ENCODE measurements at regions not wholly inside any gene's neighbourhood (a gene's known extent, or its start where the extent isn't known, plus 50 kb on each side); places are given as distances from the start of the nearest gene placed in this dataset.

DNA sequence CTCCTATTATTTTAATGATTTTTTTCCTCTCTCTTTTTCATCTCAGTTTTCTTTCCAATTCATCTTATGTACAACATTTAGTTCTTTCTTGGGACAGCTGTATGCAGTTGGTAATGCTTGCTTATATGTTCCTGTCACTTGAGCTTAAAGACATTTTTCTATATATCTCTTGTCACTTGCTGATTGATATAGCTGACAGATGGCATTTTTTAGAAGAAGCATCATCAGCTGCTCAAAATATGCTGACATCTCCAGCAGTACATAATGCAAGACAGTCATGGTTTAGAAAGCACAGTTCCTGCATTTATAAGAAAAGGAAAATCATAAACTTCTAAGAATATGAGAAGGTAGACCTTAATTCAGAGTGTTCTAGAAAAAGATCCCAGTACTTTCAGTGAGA, 56.5 kb downstream of the DCAF8L1 start:
- no peak for DNase-seq (ENCODE audit: low read depth in 2 of 3, low spot score in 2 of 3)

- DNase-seq (ENCODE audit: low read depth in 2 of 3, low spot score in 2 of 3) = no peak
These were observed 57.0 kb downstream of the DCAF8L1 start for GRCh38 chrX:27924261-27924660.

DNA sequence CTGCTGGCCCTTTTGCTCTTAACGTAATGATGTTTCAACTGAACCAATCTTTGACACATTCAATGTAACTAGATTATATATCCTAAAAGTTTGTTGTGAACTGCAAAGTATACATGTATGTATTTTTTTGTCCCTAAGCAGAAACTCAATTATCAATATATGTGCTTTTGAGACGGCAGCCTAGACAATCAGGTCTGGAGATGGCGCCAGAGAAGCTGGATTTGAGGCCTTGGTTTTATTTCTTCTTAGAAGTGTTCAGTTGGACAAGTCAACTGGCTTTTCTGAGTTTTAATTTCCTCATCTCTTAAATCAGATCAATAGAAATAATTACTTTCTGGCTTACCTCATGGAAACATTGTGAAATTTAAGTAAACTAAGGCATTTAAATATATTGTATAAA, 62.5 kb downstream of the DCAF8L1 start:
- peak in 2 of 3 donors; percentile 4 to 40 for DNase-seq (ENCODE audit: low read depth in 2 of 3, low spot score in 2 of 3)

GRCh38 chrX:27917713-27918500, 63.3 kb downstream of the DCAF8L1 start:
- no peak for DNase-seq (ENCODE audit: low read depth in 2 of 3, low spot score in 2 of 3)

- peak in 2 of 3 donors; percentile 8 to 51 for DNase-seq (ENCODE audit: low read depth in 2 of 3, low spot score in 2 of 3)
These were observed 65.6 kb downstream of the DCAF8L1 start for GRCh38 chrX:27915617-27916016.

DNA sequence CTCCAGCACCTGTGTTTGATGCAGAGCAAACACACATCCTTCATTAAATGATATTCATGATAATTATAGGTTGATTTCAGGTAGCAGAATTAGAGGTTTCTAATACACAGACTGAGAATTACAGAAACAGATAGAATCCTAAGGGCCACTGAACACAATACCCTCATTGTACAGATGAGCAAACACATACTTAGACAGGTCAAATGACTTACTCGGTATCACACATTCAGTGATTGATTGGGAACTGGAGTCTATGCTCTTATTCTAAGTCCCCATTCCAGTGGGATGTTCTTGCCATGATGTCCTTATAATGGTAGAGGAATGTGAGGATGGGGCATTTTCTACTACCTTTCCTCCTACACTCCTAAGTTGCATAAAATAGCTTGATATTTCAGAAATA, 70.8 kb downstream of the DCAF8L1 start:
- DNase-seq (ENCODE audit: low read depth in 2 of 3, low spot score in 2 of 3) = no peak

GRCh38 chrX:27903960-27904359, 77.3 kb downstream of the DCAF8L1 start:
- no peak for DNase-seq (ENCODE audit: low read depth in 2 of 3, low spot score in 2 of 3)

DNA sequence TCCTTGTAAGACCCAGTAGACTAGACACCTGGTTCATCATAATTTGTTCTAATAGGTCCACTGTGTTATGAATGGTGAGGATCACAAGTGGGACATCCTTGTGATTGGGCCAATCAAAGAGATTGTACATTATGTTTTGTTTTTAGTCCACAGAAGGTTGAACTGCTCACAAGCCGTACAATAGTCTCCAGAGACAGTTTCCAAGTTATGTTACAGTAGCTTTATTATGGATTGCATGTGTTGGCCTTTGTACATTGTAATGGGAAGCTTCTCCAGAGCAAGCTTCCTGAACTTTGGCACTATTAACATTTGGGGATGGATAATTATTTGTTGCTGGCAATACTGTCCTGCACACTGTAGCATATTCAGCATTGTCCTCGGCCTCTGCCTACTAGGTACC, 86.1 kb downstream of the MAGEB10 start:
- no peak for DNase-seq (ENCODE audit: low read depth in 2 of 3, low spot score in 2 of 3)

DNA sequence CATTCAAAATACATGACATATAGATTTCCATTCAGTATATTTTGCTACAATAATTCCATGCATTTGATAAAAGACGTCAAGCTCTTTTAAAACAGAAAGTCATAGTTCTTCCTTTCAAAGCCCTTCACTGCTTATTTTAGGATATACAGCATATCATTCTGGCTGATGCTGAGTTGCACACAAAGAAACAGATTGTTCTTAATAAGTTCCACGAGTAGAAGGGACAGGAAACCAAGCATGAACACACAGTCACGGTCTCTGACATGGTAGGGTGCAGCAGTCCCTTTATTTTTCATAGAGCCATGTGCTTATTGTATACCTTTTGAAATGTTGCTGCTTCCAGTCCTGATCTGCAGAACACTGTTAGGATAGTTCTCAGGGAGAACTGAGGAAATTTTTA, 85.4 kb downstream of the MAGEB10 start:
- DNase-seq (ENCODE audit: low read depth in 2 of 3, low spot score in 2 of 3) = no peak

- no peak for DNase-seq (ENCODE audit: low read depth in 2 of 3, low spot score in 2 of 3)
These were observed 82.8 kb downstream of the MAGEB10 start for GRCh38 chrX:27890611-27891010.

- DNase-seq (ENCODE audit: low read depth in 2 of 3, low spot score in 2 of 3) = no peak
These were observed 82.1 kb downstream of the MAGEB10 start for GRCh38 chrX:27889878-27890277.

DNA sequence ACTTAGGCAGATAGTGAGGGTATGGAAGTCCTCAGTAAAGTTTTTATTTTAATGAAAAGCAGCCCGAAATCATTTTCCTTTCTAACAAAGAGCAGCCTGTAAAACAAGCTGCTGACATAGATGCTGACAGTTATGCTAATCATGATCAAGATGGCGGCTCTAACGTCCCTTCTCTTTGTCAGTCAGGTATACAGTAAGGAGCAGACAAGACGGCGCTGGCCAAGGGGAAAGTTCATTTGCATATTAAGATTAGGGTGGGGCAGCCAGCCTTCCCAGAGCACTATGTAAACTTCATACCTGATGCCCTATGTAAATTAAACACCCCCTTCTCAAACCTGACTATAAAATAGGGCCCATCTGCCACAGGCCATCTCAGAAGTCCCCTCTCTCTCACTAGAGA, 76.9 kb downstream of the MAGEB10 start:
- no peak for DNase-seq (ENCODE audit: low read depth in 2 of 3, low spot score in 2 of 3)

DNA sequence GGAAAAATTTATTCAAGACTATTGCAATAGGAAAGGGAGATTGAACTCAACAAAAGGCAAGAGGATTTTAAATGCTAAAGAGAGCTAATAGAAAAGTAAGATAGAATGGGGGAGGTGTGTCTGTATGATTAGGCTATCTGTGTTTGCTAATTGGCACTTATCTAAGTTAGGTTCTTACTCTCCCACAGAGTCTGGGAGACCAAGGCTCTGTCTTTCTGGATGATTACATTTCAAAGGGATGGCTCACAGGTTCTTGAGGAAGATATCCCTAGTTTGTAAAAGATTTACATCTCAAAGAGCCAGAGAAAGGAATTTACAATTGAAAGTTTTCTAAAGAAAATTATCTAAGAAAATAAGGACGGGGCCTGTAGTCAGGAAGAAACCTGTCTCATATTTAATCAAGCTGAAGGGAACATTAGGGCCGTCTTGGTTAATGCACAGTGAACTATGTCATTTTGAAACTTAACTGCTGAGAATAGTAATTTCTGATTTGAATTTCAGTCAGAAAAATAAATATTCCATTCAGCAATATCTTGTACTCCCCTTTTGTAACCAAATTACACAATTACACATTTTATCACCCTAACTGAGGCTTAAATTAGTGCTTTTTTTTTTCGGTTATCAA, 75.8 kb downstream of the MAGEB10 start:
- DNase-seq (ENCODE audit: low read depth in 2 of 3, low spot score in 2 of 3) = no peak

GRCh38 chrX:27882695-27883094, 74.9 kb downstream of the MAGEB10 start:
- no peak for DNase-seq (ENCODE audit: low read depth in 2 of 3, low spot score in 2 of 3)

DNA sequence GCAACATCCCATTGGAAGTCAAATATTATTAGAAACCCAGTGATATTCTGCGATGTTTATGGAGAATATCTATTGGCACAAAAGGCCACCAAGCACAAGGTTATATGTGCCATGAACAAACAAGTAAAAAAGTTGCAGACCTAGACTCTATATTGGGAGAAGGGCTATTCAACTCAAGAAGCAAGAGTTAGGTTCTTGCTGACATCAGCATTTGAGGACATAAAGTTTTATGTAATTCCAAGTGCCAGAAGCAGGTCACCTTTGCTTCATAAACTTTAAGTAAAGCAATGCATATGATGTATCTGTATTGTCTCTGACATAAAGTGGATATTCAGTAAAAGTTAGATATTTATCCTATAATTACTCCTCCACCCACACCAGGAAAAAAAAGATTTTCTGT, 71.1 kb downstream of the MAGEB10 start:
- no peak for DNase-seq (ENCODE audit: low read depth in 2 of 3, low spot score in 2 of 3)

Measured in hematopoietic multipotent progenitor cell (in vitro differentiated cells).